ENCODE measurements at regions not wholly inside any gene's neighbourhood (a gene's known extent, or its start where the extent isn't known, plus 50 kb on each side); places are given as distances from the start of the nearest gene placed in this dataset.

GRCh38 chr17:71262586-71262985, 858.2 kb upstream of the SOX9 start:
- no peak overlapping the region for H3K27ac ChIP-seq
- no peak overlapping the region for H3K4me3 ChIP-seq
- TF ChIP-seq, protein P1, sequence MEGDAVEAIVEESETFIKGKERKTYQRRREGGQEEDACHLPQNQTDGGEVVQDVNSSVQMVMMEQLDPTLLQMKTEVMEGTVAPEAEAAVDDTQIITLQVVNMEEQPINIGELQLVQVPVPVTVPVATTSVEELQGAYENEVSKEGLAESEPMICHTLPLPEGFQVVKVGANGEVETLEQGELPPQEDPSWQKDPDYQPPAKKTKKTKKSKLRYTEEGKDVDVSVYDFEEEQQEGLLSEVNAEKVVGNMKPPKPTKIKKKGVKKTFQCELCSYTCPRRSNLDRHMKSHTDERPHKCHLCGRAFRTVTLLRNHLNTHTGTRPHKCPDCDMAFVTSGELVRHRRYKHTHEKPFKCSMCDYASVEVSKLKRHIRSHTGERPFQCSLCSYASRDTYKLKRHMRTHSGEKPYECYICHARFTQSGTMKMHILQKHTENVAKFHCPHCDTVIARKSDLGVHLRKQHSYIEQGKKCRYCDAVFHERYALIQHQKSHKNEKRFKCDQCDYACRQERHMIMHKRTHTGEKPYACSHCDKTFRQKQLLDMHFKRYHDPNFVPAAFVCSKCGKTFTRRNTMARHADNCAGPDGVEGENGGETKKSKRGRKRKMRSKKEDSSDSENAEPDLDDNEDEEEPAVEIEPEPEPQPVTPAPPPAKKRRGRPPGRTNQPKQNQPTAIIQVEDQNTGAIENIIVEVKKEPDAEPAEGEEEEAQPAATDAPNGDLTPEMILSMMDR (IDR thresholded peaks at IDR 0.05): no peak
- TF ChIP-seq POLR2AphosphoS5 (IDR thresholded peaks at IDR 0.05; ENCODE audit: insufficient read depth in 1 of 2, low read depth in 1 of 2) (no peak), POLR2A (IDR thresholded peaks at IDR 0.05) (no peak)
- intact Hi-C loops (cut with DNase I): no loop called here
- H3K9me3 ChIP-seq: no peaks in the 10 kb centered on the region
- no peak for DNase-seq (ENCODE audit: extremely low spot score in 2 of 2)
- H3K27me3 ChIP-seq: no peaks in the 10 kb centered on the region
- no peaks in the 10 kb centered on the region for H3K36me3 ChIP-seq
- no peaks in the 10 kb centered on the region for H3K4me1 ChIP-seq

DNA sequence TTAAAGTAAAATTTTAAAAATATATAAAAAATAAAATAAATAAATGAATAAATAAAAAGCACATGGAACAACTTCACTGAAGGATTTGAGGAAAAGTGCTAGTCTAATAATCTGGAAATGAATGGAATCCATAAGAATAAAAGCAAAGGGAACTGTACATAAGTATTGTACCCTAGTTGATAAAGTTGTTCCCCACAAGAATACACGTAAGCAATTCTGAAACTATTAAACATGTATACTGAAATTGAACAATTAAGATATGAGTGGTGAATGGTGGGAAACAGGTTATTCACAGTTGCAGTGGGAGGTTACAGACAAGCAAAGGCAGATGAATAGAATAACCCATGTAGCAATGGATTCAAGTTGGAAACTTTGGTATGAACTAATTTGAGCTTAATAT, 853.2 kb upstream of the SOX9 start:
- no peak overlapping the region for H3K27ac ChIP-seq
- no peaks in the 10 kb centered on the region for H3K4me1 ChIP-seq
- no peak for DNase-seq (ENCODE audit: extremely low spot score in 2 of 2)
- H3K36me3 ChIP-seq: no peaks in the 10 kb centered on the region
- no peaks in the 10 kb centered on the region for H3K9me3 ChIP-seq
- intact Hi-C loops (cut with DNase I): no loop called here
- no peak for TF ChIP-seq POLR2AphosphoS5 (IDR thresholded peaks at IDR 0.05; ENCODE audit: insufficient read depth in 1 of 2, low read depth in 1 of 2)
- TF ChIP-seq POLR2A (IDR thresholded peaks at IDR 0.05): no peak
- TF ChIP-seq, protein P1 (IDR thresholded peaks at IDR 0.05): no peak
- H3K4me3 ChIP-seq: no peak overlapping the region
- H3K27me3 ChIP-seq: no peaks in the 10 kb centered on the region

GRCh38 chr17:71269201-71269600, 851.6 kb upstream of the SOX9 start:
- no peaks in the 10 kb centered on the region for H3K9me3 ChIP-seq
- no peak overlapping the region for H3K4me3 ChIP-seq
- no peak overlapping the region for H3K27ac ChIP-seq
- DNase-seq (ENCODE audit: extremely low spot score in 2 of 2): no peak
- intact Hi-C loops (cut with DNase I): no loop called here
- H3K36me3 ChIP-seq: no peaks in the 10 kb centered on the region
- no peaks in the 10 kb centered on the region for H3K27me3 ChIP-seq
- H3K4me1 ChIP-seq: no peaks in the 10 kb centered on the region
- TF ChIP-seq, protein P1 (IDR thresholded peaks at IDR 0.05): no peak
- TF ChIP-seq POLR2AphosphoS5 (IDR thresholded peaks at IDR 0.05; ENCODE audit: insufficient read depth in 1 of 2, low read depth in 1 of 2) (no peak), POLR2A (IDR thresholded peaks at IDR 0.05) (no peak)

DNA sequence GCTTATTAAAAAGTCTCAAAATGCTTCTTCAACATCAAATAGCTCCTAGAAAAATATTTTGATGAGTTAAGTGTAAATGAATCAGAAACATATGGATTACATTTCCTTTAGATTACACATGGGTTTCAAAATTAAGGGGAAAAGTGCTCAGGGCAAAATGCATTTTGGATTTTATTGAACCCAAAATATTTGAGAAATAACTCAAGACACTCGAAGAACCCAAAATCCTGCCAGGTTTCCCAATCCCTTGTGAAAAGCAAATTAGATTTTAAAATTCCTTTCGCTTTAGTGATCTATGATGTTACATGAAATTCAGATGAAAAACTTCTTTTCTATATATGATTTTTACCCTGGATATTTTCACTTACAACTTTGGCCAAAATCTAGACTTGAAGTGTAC, 847.4 kb upstream of the SOX9 start:
- intact Hi-C loops (cut with DNase I): no loop called here
- no peaks in the 10 kb centered on the region for H3K36me3 ChIP-seq
- TF ChIP-seq, protein P1 (IDR thresholded peaks at IDR 0.05): no peak
- TF ChIP-seq POLR2AphosphoS5 (IDR thresholded peaks at IDR 0.05; ENCODE audit: insufficient read depth in 1 of 2, low read depth in 1 of 2) (no peak), POLR2A (IDR thresholded peaks at IDR 0.05) (no peak)
- no peaks in the 10 kb centered on the region for H3K27me3 ChIP-seq
- no peak for DNase-seq (ENCODE audit: extremely low spot score in 2 of 2)
- H3K9me3 ChIP-seq: no peaks in the 10 kb centered on the region
- no peaks in the 10 kb centered on the region for H3K4me1 ChIP-seq
- no peak overlapping the region for H3K4me3 ChIP-seq
- no peak overlapping the region for H3K27ac ChIP-seq

GRCh38 chr17:71276079-71276478, 844.7 kb upstream of the SOX9 start:
- no peak for DNase-seq (ENCODE audit: extremely low spot score in 2 of 2)
- intact Hi-C loops (cut with DNase I): no loop called here
- H3K4me1 ChIP-seq: no peaks in the 10 kb centered on the region
- no peak overlapping the region for H3K4me3 ChIP-seq
- no peaks in the 10 kb centered on the region for H3K27me3 ChIP-seq
- H3K36me3 ChIP-seq: no peaks in the 10 kb centered on the region
- TF ChIP-seq POLR2A (IDR thresholded peaks at IDR 0.05) (no peak), POLR2AphosphoS5 (IDR thresholded peaks at IDR 0.05; ENCODE audit: insufficient read depth in 1 of 2, low read depth in 1 of 2) (no peak)
- TF ChIP-seq, protein P1 (IDR thresholded peaks at IDR 0.05): no peak
- no peaks in the 10 kb centered on the region for H3K9me3 ChIP-seq
- H3K27ac ChIP-seq: no peak overlapping the region

Data from vagina (tissue), 2 donors.